ENCODE measurements at regions not wholly inside any gene's neighbourhood (a gene's known extent, or its start where the extent isn't known, plus 50 kb on each side); places are given as distances from the start of the nearest gene placed in this dataset.

DNA sequence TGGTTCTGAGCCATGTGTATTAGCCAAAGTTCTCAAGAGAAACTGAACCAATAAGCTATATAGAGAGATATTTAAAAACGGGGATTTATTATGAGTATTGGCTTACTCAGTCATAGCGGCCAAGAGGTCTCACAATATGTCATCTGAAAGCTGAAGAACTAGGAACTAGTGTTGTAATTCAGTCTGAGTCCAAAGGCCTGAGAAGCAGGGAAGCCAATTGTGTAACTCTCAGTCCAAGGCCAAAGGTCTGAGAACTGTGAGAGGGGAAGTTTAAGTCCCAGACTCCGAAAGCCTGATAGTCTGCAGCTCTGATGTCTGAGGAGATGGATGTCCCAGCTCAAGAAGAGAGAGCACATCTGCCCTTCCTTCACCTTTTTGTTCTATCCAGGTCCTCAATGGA is 344.8 kb upstream of the USP15 start:
- H3K36me3 ChIP-seq (ENCODE audit: control insufficient read depth, low read length): no peaks in the 10 kb centered on the region
- no peaks in the 10 kb centered on the region for H4K20me1 ChIP-seq (ENCODE audit: control insufficient read depth, insufficient read depth, low read depth, low read length)
- H3K4me2 ChIP-seq (ENCODE audit: low read length): no peak overlapping the region
- H3K27ac ChIP-seq (ENCODE audit: low read depth, low read length): no peak overlapping the region
- no peaks in the 10 kb centered on the region for H3F3A ChIP-seq (ENCODE audit: control insufficient read depth, insufficient read depth)
- no peaks in the 10 kb centered on the region for H3K9me2 ChIP-seq (replicated peaks; ENCODE audit: control insufficient read depth, low read length)
- no peaks in the 10 kb centered on the region for H3K27me3 ChIP-seq (ENCODE audit: control insufficient read depth, low read length)
- TF ChIP-seq EZH2phosphoT487 (IDR thresholded peaks at IDR 0.05; ENCODE audit: borderline replicate concordance, low read length): no peak
- TF ChIP-seq, protein P1, sequence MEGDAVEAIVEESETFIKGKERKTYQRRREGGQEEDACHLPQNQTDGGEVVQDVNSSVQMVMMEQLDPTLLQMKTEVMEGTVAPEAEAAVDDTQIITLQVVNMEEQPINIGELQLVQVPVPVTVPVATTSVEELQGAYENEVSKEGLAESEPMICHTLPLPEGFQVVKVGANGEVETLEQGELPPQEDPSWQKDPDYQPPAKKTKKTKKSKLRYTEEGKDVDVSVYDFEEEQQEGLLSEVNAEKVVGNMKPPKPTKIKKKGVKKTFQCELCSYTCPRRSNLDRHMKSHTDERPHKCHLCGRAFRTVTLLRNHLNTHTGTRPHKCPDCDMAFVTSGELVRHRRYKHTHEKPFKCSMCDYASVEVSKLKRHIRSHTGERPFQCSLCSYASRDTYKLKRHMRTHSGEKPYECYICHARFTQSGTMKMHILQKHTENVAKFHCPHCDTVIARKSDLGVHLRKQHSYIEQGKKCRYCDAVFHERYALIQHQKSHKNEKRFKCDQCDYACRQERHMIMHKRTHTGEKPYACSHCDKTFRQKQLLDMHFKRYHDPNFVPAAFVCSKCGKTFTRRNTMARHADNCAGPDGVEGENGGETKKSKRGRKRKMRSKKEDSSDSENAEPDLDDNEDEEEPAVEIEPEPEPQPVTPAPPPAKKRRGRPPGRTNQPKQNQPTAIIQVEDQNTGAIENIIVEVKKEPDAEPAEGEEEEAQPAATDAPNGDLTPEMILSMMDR (IDR thresholded peaks at IDR 0.05; ENCODE audit: low read depth, low read length, poor library complexity, severe bottlenecking): no peak
- no peaks in the 10 kb centered on the region for H3K79me2 ChIP-seq (ENCODE audit: control insufficient read depth, low read length)
- no peaks in the 10 kb centered on the region for H3K9me3 ChIP-seq (ENCODE audit: control insufficient read depth, insufficient read depth, low read length)
- no peaks in the 10 kb centered on the region for H3K4me1 ChIP-seq (ENCODE audit: control insufficient read depth, low read length)
- H3K4me3 ChIP-seq (ENCODE audit: low read length): no peak overlapping the region

DNA sequence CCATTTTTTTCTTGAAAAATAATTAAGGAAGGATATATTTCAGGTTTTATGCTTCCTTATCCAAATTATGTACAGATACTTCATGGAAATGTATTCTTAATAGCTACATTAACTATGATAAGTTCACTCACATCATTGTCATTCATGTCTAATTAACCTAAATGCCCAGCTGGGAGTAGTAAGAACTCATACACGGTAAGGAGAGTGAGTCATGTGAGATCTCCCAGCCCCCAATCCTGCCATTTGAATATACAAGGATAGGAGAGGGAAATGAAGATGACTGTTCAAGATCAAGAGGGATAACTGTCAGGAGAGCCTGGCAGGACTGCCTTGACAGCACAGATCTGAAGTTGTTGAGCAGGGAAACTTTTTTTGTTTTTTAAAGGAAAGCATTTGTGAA is 343.4 kb upstream of the USP15 start:
- Histone ChIP-seq H3K79me2 (ENCODE audit: control insufficient read depth, low read length) (no peaks in the 10 kb centered on the region), H3K27me3 (ENCODE audit: control insufficient read depth, low read length) (no peaks in the 10 kb centered on the region), H3F3A (ENCODE audit: control insufficient read depth, insufficient read depth) (no peaks in the 10 kb centered on the region), H3K9me2 (replicated peaks; ENCODE audit: control insufficient read depth, low read length) (no peaks in the 10 kb centered on the region), H3K36me3 (ENCODE audit: control insufficient read depth, low read length) (no peaks in the 10 kb centered on the region), H3K4me3 (ENCODE audit: low read length) (no peak overlapping the region), H3K9me3 (ENCODE audit: control insufficient read depth, insufficient read depth, low read length) (no peaks in the 10 kb centered on the region), H4K20me1 (ENCODE audit: control insufficient read depth, insufficient read depth, low read depth, low read length) (no peaks in the 10 kb centered on the region), H3K4me2 (ENCODE audit: low read length) (no peak overlapping the region), H3K27ac (ENCODE audit: low read depth, low read length) (no peak overlapping the region), H3K4me1 (ENCODE audit: control insufficient read depth, low read length) (no peaks in the 10 kb centered on the region)
- no peak for TF ChIP-seq EZH2phosphoT487 (IDR thresholded peaks at IDR 0.05; ENCODE audit: borderline replicate concordance, low read length)
- TF ChIP-seq, protein P1 (IDR thresholded peaks at IDR 0.05; ENCODE audit: low read depth, low read length, poor library complexity, severe bottlenecking): no peak

DNA sequence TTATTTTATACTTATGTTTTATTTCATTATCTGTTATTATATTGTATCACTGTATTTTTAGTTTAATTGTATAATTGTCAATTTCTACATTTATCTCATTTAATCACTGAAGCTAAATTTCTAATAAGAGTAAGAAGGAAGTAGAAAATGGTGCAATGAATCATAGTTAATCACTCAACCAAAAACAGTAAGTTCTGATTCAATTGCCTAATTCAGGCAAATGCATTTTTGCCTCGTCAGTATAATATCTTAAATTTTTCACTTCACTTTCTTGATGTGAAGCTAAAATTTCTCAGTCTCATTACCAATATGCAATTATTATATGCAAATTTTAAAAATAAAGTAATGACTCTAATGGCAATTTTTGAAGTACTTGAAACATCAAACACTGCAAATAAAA is 340.5 kb upstream of the USP15 start:
- H4K20me1 ChIP-seq (ENCODE audit: control insufficient read depth, insufficient read depth, low read depth, low read length): no peaks in the 10 kb centered on the region

More for the DNA sequence above, 340.5 kb upstream of the USP15 start:
- no peaks in the 10 kb centered on the region for H3K4me1 ChIP-seq (ENCODE audit: control insufficient read depth, low read length)
- no peaks in the 10 kb centered on the region for H3K27me3 ChIP-seq (ENCODE audit: control insufficient read depth, low read length)
- H3K9me3 ChIP-seq (ENCODE audit: control insufficient read depth, insufficient read depth, low read length): no peaks in the 10 kb centered on the region
- H3F3A ChIP-seq (ENCODE audit: control insufficient read depth, insufficient read depth): no peaks in the 10 kb centered on the region
- no peak overlapping the region for H3K4me3 ChIP-seq (ENCODE audit: low read length)
- no peak overlapping the region for H3K4me2 ChIP-seq (ENCODE audit: low read length)
- H3K9me2 ChIP-seq (replicated peaks; ENCODE audit: control insufficient read depth, low read length): no peaks in the 10 kb centered on the region
- no peaks in the 10 kb centered on the region for H3K79me2 ChIP-seq (ENCODE audit: control insufficient read depth, low read length)
- H3K27ac ChIP-seq (ENCODE audit: low read depth, low read length): no peak overlapping the region
- TF ChIP-seq EZH2phosphoT487 (IDR thresholded peaks at IDR 0.05; ENCODE audit: borderline replicate concordance, low read length): no peak
- TF ChIP-seq, protein P1 (IDR thresholded peaks at IDR 0.05; ENCODE audit: low read depth, low read length, poor library complexity, severe bottlenecking): no peak
- no peaks in the 10 kb centered on the region for H3K36me3 ChIP-seq (ENCODE audit: control insufficient read depth, low read length)

Data from DOHH2 (cell line).